Cardiac fibroblast (primary cell): ENCODE measurements at regions not wholly inside any gene's neighbourhood (a gene's known extent, or its start where the extent isn't known, plus 50 kb on each side); places are given as distances from the start of the nearest gene placed in this dataset.

Experiments
- DNase-seq, 2 donors: peaks; one replicate each; pipeline versions ENCODE4 v3.0.0 to v3.0.0-alpha.2; 2010; ENCODE audit warnings: low read depth in 2 of 2
- H3K4me3 ChIP-seq, 2 donors: replicated peaks in 1 of 2; 1 replicate in 1 of 2; 2 replicates in 1 of 2; pipeline ENCODE4 v1.5.1; 2011; ENCODE audit warnings: low read depth in 2 of 2, low read length in 2 of 2, mild to moderate bottlenecking in 2 of 2, moderate library complexity in 1 of 2
- TF ChIP-seq, protein P1 (sequence below): IDR thresholded peaks from one replicate; pipeline ENCODE4 v1.5.1; 2011; ENCODE audit warnings: low read depth, mild to moderate bottlenecking, low read length, inconsistent platforms

DNA sequence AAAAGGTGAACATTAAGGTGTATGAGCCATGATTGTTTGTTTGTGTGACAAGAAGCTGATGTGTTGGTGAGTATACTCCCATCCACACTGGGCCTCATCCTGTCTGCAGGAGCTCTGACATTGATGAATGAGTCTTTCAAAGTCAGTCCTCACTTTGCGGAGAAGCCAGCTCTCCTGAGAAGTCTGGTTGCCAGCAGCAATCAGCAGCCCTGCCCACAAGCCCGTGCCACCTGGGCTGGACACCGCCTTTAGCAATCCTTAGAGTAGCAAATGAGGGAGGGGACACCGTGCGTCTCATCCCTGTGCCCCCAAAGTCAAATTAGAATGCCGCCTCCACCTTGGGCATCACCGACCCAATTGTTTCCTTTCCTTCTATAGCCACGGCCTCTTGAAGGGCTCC, 174.8 kb upstream of the NECTIN1 start:
- no peak overlapping the region for H3K4me3 ChIP-seq
- DNase-seq: no peak
- TF ChIP-seq, protein P1, sequence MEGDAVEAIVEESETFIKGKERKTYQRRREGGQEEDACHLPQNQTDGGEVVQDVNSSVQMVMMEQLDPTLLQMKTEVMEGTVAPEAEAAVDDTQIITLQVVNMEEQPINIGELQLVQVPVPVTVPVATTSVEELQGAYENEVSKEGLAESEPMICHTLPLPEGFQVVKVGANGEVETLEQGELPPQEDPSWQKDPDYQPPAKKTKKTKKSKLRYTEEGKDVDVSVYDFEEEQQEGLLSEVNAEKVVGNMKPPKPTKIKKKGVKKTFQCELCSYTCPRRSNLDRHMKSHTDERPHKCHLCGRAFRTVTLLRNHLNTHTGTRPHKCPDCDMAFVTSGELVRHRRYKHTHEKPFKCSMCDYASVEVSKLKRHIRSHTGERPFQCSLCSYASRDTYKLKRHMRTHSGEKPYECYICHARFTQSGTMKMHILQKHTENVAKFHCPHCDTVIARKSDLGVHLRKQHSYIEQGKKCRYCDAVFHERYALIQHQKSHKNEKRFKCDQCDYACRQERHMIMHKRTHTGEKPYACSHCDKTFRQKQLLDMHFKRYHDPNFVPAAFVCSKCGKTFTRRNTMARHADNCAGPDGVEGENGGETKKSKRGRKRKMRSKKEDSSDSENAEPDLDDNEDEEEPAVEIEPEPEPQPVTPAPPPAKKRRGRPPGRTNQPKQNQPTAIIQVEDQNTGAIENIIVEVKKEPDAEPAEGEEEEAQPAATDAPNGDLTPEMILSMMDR: no peak

DNA sequence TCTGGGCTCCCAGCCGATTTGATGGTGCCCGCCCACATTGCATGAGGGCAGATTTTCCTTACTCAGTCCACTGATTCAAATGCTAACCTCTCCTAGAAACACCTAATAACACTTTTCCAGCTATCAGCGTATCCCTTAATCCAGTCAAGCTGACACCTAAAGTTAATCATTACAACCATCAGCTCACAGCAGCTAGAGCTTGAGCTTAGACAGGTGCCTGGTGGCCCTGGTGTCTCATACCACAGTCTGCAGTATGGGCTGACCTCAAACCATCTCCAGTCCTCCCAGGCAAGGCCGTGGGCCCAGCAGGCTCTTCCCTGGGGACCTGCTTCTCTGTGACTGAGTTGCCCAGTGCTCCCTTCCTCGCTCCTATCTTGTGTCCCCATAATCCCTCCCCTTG, 174.4 kb upstream of the NECTIN1 start:
- DNase-seq: no peak
- no peak overlapping the region for H3K4me3 ChIP-seq
- TF ChIP-seq, protein P1: no peak

DNA sequence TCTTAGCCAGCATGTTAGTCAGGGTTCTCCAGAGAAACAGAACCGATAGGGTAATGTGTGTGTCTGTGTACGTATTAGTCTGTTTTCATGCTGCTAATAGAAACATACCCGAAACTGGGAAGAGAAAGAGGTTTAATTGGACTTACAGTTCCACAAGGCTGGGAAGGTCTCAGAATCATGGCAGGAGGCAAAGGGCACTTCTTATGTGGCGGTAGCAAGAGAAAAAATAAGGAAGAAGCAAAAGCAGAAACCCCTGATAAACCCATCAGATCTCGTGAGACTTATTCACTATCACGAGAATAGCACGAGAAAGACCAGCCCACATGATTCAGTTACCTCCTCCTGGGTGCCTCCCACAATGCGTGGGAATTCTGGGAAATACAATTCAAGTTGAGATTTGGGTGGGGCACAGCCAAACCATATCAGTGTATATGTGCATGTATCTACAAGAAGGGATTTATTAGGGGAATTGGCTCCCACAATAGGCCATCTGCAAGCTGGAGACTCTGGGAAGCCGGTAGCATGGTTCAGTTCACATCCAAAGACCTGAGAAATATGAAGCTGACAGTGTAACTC, 173.7 kb upstream of the NECTIN1 start:
- TF ChIP-seq, protein P1: no peak
- DNase-seq: no peak
- H3K4me3 ChIP-seq: no peak overlapping the region

DNA sequence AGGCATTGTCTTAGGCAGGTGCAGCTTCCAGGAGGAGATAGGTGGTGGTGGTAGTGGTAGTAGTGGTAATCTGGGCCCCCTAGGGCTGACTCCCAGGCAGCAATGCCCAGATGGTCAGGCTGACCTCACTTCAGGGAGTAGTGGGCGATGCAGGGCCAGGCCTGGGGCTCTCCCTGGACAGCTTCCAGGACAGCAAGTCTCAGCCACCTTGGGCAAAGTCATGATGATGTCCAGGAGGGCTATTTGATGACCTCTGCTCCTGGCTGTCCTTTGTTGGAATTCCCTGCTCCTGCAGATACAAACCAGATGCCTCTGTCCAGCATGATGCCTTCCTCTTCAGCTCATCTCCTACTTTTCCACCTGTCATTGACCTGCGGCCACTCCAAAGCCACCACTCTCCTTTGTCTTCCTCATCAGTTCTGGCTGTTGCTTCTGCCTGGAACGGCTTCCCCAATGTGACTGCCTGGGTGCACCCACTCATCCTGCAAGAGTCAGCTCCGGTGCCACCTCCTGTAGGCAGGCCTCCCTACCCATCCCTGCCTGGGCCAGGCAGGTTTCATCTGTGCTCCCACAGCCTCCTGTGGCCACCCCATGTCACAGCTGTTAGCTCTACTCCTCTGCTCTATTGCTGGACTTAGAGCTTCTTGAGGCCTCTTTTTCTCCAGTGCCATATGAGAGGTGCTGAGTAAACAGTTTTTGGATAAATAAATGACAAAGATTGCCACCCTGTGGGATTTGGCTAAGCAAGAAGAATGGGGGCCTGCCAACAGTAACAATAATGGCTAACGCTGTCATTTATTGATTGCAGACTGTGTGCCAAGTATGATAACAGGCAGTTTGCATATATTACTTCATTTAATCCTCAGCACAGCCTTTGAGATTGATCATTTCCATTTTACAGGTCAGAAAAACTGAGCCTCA, 172.9 kb upstream of the NECTIN1 start:
- no peak overlapping the region for H3K4me3 ChIP-seq
- TF ChIP-seq, protein P1: no peak
- DNase-seq: no peak

DNA sequence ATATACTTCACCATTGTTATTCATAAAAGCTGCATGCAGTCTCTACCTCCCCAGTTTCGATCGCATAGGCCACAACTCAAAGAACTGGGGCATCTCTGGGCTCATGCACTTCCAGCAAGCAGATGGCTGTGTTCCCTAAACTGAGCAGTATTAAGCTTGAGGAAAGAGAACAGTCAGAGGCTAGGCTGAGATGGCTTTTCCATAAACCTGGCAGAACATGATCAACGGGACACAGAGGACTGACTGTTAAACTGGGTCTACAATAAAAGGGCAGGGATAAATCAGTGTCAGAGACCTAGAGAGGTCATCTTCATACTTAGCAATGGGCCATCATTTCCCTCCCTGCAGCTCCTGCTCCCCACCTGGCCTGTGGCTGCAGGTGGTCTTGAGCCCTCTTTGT, 171.0 kb upstream of the NECTIN1 start:
- no peak overlapping the region for H3K4me3 ChIP-seq
- DNase-seq: no peak
- TF ChIP-seq, protein P1: no peak

DNA sequence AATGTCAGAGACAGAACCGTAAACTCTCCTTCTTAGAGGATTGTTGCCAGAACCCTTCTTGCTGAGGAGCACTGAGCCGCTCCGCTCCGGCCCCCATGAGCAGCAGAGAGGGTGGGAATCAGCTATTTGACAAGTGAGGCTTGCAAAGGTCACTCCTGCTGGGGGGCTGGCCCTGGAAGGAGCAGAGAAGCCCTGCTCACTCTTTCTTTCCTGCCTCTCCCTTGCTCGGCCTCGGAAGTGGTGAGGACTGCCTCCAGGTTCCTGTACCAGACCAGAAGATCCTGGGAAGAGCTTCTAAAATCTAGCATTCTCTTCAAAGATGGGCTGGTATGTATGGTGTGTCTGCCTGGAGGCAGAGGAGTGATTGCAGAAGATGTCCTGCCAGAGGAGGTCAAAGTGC, 168.6 kb upstream of the NECTIN1 start:
- TF ChIP-seq, protein P1: no peak
- no peak for DNase-seq
- H3K4me3 ChIP-seq: no peak overlapping the region
